HG03460 (cell line): ENCODE measurements at regions not wholly inside any gene's neighbourhood (a gene's known extent, or its start where the extent isn't known, plus 50 kb on each side); places are given as distances from the start of the nearest gene placed in this dataset.

ENCODE experiments used
- ATAC-seq: cut with Tn5 transposase; IDR thresholded peaks from one replicate; pipeline ENCODE4 v1.9.1; 2021; ENCODE audit not compliant: unreplicated experiment

DNA sequence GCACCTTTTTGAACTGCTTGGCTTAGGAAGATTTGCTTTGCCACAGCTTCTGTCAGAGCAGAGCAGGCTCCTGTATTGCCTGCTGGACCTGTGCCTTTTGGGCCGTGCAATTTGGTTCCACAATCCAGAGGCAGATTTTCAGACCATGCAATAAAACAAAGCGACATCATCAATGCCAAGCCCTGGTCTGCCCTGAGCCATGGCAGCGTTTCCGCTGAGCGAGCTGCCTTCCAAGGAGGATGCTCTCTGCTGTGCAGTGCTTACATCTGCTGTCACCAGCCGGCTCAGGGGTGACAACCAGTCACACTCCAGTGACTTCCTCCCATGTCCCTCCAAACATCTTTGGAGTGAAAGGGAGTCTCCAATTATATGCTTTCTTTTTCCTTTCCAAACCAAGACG is 282.2 kb downstream of the CDH26 start:
- no peak for ATAC-seq

DNA sequence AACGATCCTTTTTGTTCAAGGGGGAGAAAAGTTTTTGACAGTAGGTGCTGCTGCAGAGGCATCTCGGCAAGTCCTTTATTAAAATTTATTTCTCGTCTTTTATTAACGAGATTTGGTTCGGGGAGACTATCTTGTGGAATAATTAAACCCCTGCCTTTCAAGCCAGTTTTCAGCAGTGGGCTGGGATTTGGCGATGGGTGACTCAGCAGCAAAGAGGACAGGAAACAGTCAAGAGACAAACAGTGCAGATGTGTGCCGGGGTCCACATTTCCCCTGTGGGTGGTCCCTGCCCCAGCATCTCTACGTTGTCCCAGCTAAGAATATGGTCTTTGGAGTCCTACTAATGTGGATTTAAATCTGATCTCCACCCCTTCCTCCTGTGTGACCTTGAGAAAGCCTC is 282.8 kb downstream of the CDH26 start:
- no peak for ATAC-seq

DNA sequence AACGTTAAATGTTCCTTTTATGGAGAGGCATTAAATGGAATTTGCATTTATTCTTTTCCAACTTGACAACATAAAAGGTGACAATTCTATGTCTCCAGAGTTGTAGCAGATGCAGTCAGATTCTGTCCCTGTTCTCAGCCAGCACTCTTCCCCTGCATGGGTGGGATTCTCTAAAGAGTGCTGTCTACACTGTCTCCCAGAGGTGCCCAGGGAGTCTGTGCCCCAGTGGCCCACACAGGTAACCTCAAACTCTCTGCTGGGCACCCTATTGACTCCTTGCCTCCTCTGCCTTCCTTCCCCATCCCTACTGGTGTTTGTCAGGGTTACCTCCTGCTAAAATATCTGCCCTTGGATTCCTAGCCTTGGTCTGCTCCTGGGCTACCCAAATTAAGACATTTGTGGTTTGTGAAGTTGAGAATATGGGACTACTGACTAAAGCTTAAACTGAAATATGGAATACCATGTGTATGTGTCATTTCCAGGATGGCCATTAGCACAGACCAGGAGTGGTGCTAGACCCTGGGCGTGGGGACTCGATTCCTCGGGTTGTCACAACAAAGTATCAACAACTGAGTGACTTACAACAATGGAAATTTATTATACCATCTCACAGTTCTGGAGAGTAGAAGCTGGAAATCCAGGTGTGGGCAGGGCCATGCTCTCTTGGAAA is 284.7 kb downstream of the CDH26 start:
- ATAC-seq = no peak

DNA sequence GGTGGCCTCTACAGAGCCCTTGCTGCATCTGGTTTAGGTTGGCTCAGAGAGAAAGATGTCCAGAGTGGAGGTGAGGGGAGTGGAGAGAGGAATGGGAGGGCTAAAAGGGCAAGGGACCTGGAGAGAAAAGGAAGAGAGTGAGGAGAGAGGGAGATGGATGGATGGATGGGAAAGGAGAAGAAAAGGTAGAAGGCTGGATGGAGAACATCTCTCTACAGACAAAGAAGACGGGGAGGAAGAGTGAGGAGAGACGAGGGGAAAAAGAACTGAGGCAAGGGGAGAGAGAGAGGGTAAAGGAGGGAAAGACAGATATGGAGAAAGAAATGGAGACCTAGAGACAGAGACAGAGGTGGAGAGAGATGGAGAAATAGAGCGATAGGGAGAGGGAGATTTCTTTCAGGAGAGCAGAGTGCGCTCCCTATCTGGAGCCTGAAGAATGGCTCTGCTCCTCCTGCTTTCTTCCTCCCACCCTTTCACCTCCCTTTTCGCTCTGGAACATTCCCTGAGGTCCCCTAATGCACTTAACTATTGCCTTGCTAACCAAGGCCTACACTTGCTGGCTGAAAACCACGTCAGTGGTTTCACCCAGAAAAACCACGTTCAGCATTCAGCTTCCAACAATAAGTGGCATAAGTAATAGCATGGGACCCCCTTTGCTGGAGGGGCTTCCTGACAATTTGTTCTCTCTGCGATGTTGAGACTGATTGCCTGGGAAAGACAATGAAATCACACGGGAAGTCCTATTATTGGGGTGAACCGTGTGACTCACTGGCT is 286.3 kb downstream of the CDH26 start:
- ATAC-seq = no peak

- ATAC-seq = no peak
Measured at GRCh38 chr20:60246751-60247150, 288.5 kb downstream of the CDH26 start.

DNA sequence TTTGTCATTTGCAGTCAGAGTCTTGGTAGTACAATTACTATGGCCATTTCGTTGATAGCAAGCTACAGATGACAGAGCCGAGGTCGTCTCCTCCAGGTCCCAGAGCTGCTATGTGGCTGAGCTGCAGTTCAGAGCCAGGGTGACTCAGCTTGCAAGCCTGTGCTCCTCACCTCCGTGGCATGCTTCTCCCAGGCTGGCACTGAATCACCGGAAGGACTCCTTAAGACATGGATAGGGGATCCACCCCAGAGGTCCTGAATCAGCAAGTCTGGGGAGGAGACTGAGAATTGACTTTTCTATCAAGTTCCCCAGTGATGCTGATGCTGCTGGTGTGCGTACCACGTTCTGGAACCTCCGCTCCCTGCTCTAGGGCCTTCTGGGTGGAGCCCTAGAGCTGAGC is 291.2 kb downstream of the CDH26 start:
- no peak for ATAC-seq

GRCh38 chr20:60250251-60250650 is 292.0 kb downstream of the CDH26 start:
- ATAC-seq = no peak

GRCh38 chr20:60252866-60253265 is 294.6 kb downstream of the CDH26 start:
- no peak for ATAC-seq

DNA sequence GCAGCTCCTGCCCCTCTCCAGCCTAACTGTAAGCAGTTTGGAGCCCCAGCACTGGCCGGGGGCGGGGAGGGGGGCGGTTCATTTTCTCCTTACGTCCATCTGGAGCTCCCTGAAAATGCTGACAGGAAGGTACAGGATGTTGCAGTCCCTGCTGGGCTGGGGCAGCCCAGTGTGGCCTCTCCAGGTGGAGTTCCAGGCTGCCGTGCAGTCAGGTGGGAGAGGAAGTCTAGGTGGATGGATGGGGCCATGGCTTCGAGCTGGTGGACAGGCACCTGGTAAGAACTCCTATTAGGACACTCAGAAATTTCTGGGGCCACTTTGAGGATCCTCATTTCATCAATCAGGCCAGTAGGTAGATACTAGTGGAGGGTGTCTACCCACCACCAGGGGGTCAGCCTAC is 295.2 kb downstream of the CDH26 start:
- ATAC-seq = no peak

DNA sequence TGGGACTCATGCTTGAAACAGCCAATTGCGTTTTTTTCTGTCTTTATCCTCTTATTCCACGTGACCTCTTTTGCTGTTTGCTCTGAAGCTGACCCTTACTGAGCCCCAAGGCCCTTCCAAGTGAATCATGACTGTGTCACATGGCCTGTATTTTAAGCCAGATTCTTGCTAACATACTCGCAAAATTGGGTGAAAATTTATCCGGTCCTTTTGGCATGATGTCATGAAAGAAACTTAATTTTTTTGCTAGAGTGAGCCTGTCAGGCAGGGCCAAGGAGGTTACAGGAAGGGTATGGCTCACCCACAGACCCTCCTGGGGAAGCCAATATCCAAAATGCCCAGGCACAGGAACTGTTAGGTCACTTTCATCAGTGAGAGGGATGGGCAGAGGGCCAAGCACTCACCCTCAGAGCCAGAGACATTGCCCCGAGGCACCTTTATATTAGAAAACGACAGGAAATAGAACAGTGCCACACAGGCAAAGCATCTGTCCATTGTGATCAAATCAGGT is 296.7 kb downstream of the CDH26 start:
- no peak for ATAC-seq

DNA sequence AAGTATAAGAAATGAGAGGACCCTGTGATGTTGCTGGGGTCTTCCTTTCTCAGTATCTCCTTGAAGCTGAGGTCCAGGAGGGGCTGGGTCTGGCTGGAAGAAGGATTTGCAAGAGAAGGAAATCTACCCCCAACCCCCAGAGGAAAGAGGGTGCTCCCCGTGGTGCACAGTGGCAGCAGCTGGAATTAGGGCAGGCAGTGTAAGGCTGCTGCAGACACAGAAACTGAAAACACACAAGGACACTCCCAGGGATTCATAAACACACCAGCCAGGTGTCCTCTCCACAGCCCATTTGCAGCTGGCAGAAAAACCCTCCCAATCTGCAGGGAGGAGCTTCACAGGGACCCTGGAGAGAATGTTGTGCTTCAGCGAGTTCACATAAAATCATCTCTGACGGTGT is 297.2 kb downstream of the CDH26 start:
- ATAC-seq = no peak

DNA sequence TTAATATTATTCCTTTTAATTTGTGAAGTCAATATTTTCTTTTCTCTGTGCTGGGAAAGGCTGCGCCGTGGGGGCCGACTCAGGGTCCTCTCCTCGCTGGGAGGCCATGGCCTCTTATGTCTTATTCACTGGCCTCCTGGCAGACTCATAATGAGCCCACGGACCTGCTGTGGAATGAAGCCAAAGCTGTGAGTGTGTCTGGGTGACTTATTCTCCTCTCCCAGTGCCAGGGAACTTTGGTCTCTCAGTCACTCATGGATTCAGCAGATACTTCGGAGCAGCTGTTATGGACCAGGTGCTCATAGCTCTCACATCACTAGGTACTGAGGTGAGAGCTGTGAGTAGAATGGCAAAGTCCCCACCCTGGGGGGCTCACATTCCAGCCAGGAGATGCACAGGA is 297.6 kb downstream of the CDH26 start:
- ATAC-seq = no peak

- no peak for ATAC-seq
Measured at GRCh38 chr20:60256811-60257210, 298.6 kb downstream of the CDH26 start.

DNA sequence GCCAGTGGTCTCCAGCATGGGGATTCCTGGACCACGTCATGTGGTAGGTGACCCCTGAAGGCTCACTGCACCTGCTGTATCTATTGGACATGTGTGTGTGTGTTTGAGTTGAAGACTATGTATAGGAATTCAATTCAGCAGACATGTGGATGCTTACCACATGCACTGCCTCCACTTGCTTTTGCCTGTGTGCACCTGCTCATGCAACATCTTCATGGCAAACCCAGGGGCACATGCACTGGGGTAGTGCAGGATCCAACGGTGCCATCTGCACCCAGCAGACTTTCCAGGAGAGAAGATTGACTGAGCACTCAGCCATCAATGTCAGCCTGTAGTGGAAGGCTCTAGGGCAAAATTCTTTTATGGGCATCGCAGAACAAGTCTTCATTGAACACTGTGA is 299.4 kb downstream of the CDH26 start:
- no peak for ATAC-seq

- ATAC-seq = no peak
Measured at GRCh38 chr20:60258255-60258863, 300.1 kb downstream of the CDH26 start.

- ATAC-seq = no peak
Measured at GRCh38 chr20:60261333-60261732, 303.1 kb downstream of the CDH26 start.

DNA sequence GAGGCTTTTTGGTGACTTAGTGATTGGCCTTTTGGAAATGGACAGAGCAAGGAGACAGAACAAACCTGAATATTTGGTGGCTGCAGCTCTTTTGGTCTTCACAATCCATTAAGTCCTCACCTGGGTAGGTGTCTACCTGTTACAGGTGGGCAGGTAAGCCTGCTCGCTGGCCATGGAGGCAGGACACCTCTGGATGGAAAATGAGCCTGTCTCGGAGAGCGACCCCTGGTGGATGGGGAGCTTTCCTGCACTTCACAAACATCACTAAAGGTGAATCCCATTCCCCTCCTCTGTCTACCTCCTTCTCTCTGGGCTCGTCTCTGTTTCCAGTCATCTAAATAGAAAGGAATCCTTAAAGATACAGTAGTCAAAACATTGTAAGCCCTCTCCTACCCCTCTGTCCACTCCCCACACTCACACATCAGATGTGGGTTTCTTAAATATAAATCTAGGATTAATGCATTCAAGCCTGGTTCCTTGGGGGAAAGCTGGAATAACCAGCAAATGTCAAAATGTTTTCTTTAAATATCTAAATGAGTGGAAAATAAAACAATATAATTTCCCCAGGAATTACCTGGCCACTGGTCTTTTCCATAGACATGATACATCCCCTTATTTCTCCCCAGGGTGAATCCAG is 304.9 kb downstream of the CDH26 start:
- ATAC-seq = no peak

- ATAC-seq = no peak
Measured at GRCh38 chr20:60263725-60264709, 305.8 kb downstream of the CDH26 start.

GRCh38 chr20:60266177-60266823 is 308.1 kb downstream of the CDH26 start:
- ATAC-seq = no peak

GRCh38 chr20:60268491-60268890 is 310.3 kb downstream of the CDH26 start:
- ATAC-seq = no peak
